OCI-LY7 (cell line): ENCODE measurements at regions not wholly inside any gene's neighbourhood (a gene's known extent, or its start where the extent isn't known, plus 50 kb on each side); places are given as distances from the start of the nearest gene placed in this dataset.

Source experiments
- BruUV-seq: library from RNA; stranded (reverse); fragments of 400-500 nt; replicated peaks from 2 replicates; lab custom pipeline; 2021; lab: Mats Ljungman, UMichigan
- CTCF ChIA-PET: fragments of 300-600 bp; sonication (Branson Sonifier 250); formaldehyde crosslinking; loops from one replicate; lab custom pipeline; 2022; ENCODE audit warnings: antibody characterized with exemption; ENCODE audit not compliant: unreplicated experiment; lab: Charles Lee
- POLR2A ChIA-PET: fragments of 300-600 bp; sonication (Branson Sonifier 250); formaldehyde crosslinking; loops from one replicate; lab custom pipeline; 2022; ENCODE audit warnings: antibody characterized with exemption; lab: Charles Lee
- DNase-seq: peaks from one replicate; pipeline ENCODE4 v3.0.0-alpha.2; 2015; ENCODE audit warnings: low spot score
- H2AFZ ChIP-seq: fragments of 200-600 bp; sonication (generic), shearing (Covaris generic); 2 replicates; pipeline ENCODE4 v1.6.1; 2014; ENCODE audit warnings: mild to moderate bottlenecking, antibody characterized with exemption, low read length, moderate library complexity
- H3K27ac ChIP-seq: fragments of 200-600 bp; sonication (generic); 2 replicates; pipeline ENCODE4 v1.5.1; 2014; ENCODE audit warnings: mixed run types, low read depth, mild to moderate bottlenecking, moderate library complexity, low read length, inconsistent platforms; ENCODE audit not compliant: poor library complexity, severe bottlenecking
- H3K36me3 ChIP-seq: fragments of 200-600 bp; sonication (generic); 2 replicates; pipeline ENCODE4 v1.6.1; 2014; ENCODE audit warnings: mild to moderate bottlenecking, antibody characterized with exemption, low read length, moderate library complexity, mixed read lengths; ENCODE audit not compliant: insufficient read depth
- H3K4me1 ChIP-seq: fragments of 200-600 bp; sonication (generic); 2 replicates; pipeline ENCODE4 v1.5.1; 2014; ENCODE audit warnings: mild to moderate bottlenecking, low read length; ENCODE audit not compliant: insufficient read depth, poor library complexity, severe bottlenecking
- H3K4me2 ChIP-seq: fragments of 200-600 bp; sonication (generic); 2 replicates; pipeline ENCODE4 v1.6.1; 2014; ENCODE audit warnings: mild to moderate bottlenecking, low read length
- H3K4me3 ChIP-seq: fragments of 200-600 bp; sonication (generic); 2 replicates; pipeline ENCODE4 v1.5.1; 2014; ENCODE audit warnings: mild to moderate bottlenecking, low read depth, low read length; ENCODE audit not compliant: poor library complexity, severe bottlenecking
- H3K79me2 ChIP-seq: fragments of 200-600 bp; sonication (generic); 2 replicates; pipeline ENCODE4 v1.6.1; 2016; ENCODE audit warnings: low read depth, mild to moderate bottlenecking, low read length, moderate library complexity, mixed read lengths; ENCODE audit not compliant: insufficient read depth
- H3K9me2 ChIP-seq: fragments of 200-600 bp; sonication (generic); 2 replicates; pipeline ENCODE4 v1.6.1; 2016; ENCODE audit warnings: mild to moderate bottlenecking, low read length, mixed read lengths; ENCODE audit not compliant: insufficient read depth
- H3K9me3 ChIP-seq: fragments of 200-600 bp; sonication (generic); 2 replicates; pipeline ENCODE4 v1.6.1; 2014; ENCODE audit warnings: mild to moderate bottlenecking, mixed run types, low read length, mixed read lengths
- H4K20me1 ChIP-seq: fragments of 200-600 bp; sonication (generic); 2 replicates; pipeline ENCODE4 v1.6.1; 2014; ENCODE audit warnings: mild to moderate bottlenecking, antibody characterized with exemption, low read length, moderate library complexity, mixed read lengths; ENCODE audit not compliant: insufficient read depth
- EZH2phosphoT487 ChIP-seq: fragments of 200-600 bp; sonication (generic); IDR thresholded peaks from 2 replicates; pipeline ENCODE4 v1.6.1; 2018; ENCODE audit warnings: low read depth, borderline replicate concordance, mild to moderate bottlenecking, mixed run types, antibody characterized with exemption, low read length, moderate library complexity, mixed read lengths
- intact Hi-C: fragments of 100-400 bp; cut with micrococcal nuclease; formaldehyde crosslinking; loops from one replicate; pipeline ENCODE4 v1.10.0; 2022; ENCODE audit not compliant: unreplicated experiment
- TF ChIP-seq, protein P1 (sequence below): fragments of 200-600 bp; sonication (generic); conservative IDR thresholded peaks from 2 replicates; pipeline ENCODE4 v1.5.1; 2014; ENCODE audit warnings: mild to moderate bottlenecking, antibody characterized with exemption, low read length, moderate library complexity, mixed read lengths

DNA sequence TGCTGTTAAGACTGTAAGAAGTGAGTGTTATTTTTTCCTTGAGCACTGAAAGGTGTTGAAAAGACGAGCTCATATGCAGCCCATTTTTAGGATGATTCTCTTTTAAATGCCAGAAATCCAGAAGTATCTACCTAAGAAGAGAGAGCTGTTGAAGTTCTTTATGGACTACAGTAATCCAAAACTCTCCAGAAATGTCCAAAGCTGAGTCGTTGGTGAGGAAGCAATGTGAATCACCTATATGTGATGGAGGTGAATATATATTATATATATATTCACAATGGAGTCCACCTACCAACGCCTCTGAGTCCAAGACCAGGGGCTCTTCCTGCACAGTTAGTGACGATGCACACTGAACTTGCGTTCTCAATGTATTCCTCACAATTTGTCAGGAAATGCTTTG, 252.7 kb upstream of the PITRM1 start:
- Histone ChIP-seq H3K27ac (no peak overlapping the region), H3K4me3 (no peak overlapping the region), H4K20me1 (no peaks in the 10 kb centered on the region), H3K36me3 (no peaks in the 10 kb centered on the region), H3K4me2 (no peak overlapping the region), H3K79me2 (no peaks in the 10 kb centered on the region), H2AFZ (no peak overlapping the region), H3K9me2 (no peaks in the 10 kb centered on the region), H3K9me3 (no peaks in the 10 kb centered on the region), H3K4me1 (no peaks in the 10 kb centered on the region)
- ChIA-PET CTCF (no interaction called here), POLR2A (interaction anchor here (0.7 kb wide), 1 partner anchor 109 kb away, joined by 5 read pairs; no protein-coding TSS in a partner anchor)
- BruUV-seq = no TSS peak
- DNase-seq = no peak
- intact Hi-C loops = no loop called here
- no peak for TF ChIP-seq EZH2phosphoT487
- TF ChIP-seq, protein P1, sequence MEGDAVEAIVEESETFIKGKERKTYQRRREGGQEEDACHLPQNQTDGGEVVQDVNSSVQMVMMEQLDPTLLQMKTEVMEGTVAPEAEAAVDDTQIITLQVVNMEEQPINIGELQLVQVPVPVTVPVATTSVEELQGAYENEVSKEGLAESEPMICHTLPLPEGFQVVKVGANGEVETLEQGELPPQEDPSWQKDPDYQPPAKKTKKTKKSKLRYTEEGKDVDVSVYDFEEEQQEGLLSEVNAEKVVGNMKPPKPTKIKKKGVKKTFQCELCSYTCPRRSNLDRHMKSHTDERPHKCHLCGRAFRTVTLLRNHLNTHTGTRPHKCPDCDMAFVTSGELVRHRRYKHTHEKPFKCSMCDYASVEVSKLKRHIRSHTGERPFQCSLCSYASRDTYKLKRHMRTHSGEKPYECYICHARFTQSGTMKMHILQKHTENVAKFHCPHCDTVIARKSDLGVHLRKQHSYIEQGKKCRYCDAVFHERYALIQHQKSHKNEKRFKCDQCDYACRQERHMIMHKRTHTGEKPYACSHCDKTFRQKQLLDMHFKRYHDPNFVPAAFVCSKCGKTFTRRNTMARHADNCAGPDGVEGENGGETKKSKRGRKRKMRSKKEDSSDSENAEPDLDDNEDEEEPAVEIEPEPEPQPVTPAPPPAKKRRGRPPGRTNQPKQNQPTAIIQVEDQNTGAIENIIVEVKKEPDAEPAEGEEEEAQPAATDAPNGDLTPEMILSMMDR = no peak

DNA sequence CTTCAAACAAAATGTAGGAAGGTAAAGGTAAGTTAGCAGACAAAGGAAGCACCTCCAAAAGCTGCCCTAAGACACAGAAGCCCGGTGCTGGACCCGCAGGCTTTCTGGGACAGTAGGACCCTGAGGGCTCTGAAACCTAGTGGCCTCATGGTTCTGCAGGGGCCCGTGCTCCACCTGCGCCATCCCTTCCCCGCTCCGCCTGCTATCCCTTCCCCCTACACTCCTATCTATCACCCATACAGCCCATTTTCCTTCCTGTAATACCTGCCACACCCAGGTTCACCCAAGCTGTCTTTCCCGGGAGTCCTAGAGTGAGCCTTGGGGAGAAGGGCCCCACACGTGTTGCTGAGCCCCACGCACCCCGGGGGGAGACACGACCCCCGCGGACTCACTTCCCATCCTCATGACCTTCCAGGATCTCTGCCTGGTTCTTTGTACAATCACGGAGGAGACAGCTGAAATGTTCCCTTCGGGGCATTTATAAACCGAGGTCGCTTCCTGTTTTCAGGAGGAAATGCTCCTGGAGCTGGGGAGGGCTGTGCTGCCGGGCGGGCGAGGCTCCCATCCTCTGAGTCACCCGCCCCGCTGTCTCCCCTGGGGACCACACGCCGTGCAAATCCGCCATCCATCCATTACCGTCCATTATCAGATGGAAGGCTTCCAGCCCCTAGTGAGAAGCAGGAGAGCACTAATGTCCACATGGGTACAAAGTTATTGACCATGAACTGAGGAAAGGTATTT, 251.7 kb upstream of the PITRM1 start:
- Histone ChIP-seq H3K4me3 (no peak overlapping the region), H2AFZ (no peak overlapping the region), H3K79me2 (no peaks in the 10 kb centered on the region), H3K27ac (no peak overlapping the region), H3K4me1 (no peaks in the 10 kb centered on the region), H4K20me1 (no peaks in the 10 kb centered on the region), H3K36me3 (no peaks in the 10 kb centered on the region), H3K9me2 (no peaks in the 10 kb centered on the region), H3K4me2 (no peak overlapping the region), H3K9me3 (no peaks in the 10 kb centered on the region)
- no TSS peak for BruUV-seq
- intact Hi-C loops = no loop called here
- CTCF ChIA-PET = no interaction called here
- POLR2A ChIA-PET = interaction anchor here (0.6 kb wide), 1 partner anchor 1948 kb away, joined by 3 read pairs; no protein-coding TSS in a partner anchor
- TF ChIP-seq, protein P1 = no peak
- TF ChIP-seq EZH2phosphoT487 = no peak
- DNase-seq = no peak

DNA sequence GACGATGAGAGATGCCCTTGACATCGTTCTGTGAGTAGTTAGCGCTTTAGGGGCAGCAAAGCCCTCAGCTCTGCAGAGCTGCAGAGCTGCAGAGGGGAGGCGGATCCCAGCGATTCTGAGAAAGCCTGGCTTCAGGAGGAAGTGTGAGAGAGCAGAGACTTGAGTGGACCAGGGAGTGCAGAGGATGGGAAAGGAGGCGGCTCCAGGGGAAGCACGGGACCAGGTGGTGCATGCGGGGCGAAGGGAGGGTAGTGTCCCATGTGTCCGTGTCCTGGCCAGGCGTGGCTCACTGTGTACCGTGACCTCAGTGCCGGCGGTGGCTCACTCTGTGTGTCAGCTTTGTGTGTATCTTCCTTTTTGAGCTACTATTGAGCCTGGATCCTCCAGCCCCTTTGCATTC, 250.8 kb upstream of the PITRM1 start:
- BruUV-seq = no TSS peak
- CTCF ChIA-PET = no interaction called here

More for the DNA sequence above, 250.8 kb upstream of the PITRM1 start:
- Histone ChIP-seq H3K4me2 (no peak overlapping the region), H3K4me1 (no peaks in the 10 kb centered on the region), H3K79me2 (no peaks in the 10 kb centered on the region), H3K27ac (no peak overlapping the region), H3K9me2 (no peaks in the 10 kb centered on the region), H4K20me1 (no peaks in the 10 kb centered on the region), H3K9me3 (no peaks in the 10 kb centered on the region), H3K36me3 (no peaks in the 10 kb centered on the region), H3K4me3 (no peak overlapping the region), H2AFZ (no peak overlapping the region)
- TF ChIP-seq, protein P1 = no peak
- no peak for TF ChIP-seq EZH2phosphoT487
- no peak for DNase-seq
- intact Hi-C loops = no loop called here
- POLR2A ChIA-PET = no interaction called here
